Bronchial epithelial cell (primary cell): ENCODE measurements at regions not wholly inside any gene's neighbourhood (a gene's known extent, or its start where the extent isn't known, plus 50 kb on each side); places are given as distances from the start of the nearest gene placed in this dataset.

ENCODE experiments used
- DNase-seq: peaks from one replicate; pipeline ENCODE4 v3.0.0-alpha.2; 2010; ENCODE audit warnings: low read depth
- FAIRE-seq: peaks from 2 replicates; lab custom pipeline; 2011; peaks lifted over from hg19 to GRCh38; lab: Jason Lieb, UNC
- H3K27me3 ChIP-seq: 2 replicates; pipeline ENCODE4 v1.5.1; 2011; ENCODE audit warnings: low read length; ENCODE audit not compliant: control insufficient read depth, insufficient read depth
- H3K36me3 ChIP-seq: 2 replicates; pipeline ENCODE4 v1.5.1; 2011; ENCODE audit warnings: low read length; ENCODE audit not compliant: control insufficient read depth, insufficient read depth
- H3K4me3 ChIP-seq: 2 replicates; pipeline ENCODE4 v1.5.1; 2011; ENCODE audit warnings: mild to moderate bottlenecking, low read depth, low read length, control low read depth
- TF ChIP-seq, protein P1 (sequence below): IDR thresholded peaks from 2 replicates; pipeline ENCODE4 v1.5.1; 2011; ENCODE audit warnings: mild to moderate bottlenecking, moderate library complexity, low read length, control low read depth, inconsistent platforms; ENCODE audit not compliant: insufficient read depth, severe bottlenecking

DNA sequence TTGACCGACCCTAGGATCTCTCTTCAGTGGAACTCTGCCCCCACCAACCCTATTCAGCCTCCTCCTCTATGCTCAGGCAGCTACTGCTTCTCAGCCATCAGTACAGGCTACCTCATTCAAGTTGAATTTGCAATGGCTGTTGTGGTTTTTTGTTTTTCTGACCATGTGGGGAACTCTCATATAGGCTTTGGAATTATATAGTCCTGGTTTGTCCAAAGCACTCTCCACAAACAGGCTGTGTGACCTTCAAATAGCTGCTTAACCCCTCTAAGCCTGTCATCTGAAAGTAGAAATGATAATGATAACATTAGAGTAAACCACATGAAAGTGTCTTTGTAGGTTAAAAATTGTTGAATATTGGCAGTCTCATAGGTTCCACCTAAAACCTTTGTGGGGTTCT lies 80.3 kb downstream of the UNC5CL start:
- DNase-seq (no peak), FAIRE-seq (no peak)
- TF ChIP-seq, protein P1, sequence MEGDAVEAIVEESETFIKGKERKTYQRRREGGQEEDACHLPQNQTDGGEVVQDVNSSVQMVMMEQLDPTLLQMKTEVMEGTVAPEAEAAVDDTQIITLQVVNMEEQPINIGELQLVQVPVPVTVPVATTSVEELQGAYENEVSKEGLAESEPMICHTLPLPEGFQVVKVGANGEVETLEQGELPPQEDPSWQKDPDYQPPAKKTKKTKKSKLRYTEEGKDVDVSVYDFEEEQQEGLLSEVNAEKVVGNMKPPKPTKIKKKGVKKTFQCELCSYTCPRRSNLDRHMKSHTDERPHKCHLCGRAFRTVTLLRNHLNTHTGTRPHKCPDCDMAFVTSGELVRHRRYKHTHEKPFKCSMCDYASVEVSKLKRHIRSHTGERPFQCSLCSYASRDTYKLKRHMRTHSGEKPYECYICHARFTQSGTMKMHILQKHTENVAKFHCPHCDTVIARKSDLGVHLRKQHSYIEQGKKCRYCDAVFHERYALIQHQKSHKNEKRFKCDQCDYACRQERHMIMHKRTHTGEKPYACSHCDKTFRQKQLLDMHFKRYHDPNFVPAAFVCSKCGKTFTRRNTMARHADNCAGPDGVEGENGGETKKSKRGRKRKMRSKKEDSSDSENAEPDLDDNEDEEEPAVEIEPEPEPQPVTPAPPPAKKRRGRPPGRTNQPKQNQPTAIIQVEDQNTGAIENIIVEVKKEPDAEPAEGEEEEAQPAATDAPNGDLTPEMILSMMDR, result no peak
- Histone ChIP-seq H3K27me3 (no peaks in the 10 kb centered on the region), H3K4me3 (no peak overlapping the region), H3K36me3 (no peaks in the 10 kb centered on the region)

DNA sequence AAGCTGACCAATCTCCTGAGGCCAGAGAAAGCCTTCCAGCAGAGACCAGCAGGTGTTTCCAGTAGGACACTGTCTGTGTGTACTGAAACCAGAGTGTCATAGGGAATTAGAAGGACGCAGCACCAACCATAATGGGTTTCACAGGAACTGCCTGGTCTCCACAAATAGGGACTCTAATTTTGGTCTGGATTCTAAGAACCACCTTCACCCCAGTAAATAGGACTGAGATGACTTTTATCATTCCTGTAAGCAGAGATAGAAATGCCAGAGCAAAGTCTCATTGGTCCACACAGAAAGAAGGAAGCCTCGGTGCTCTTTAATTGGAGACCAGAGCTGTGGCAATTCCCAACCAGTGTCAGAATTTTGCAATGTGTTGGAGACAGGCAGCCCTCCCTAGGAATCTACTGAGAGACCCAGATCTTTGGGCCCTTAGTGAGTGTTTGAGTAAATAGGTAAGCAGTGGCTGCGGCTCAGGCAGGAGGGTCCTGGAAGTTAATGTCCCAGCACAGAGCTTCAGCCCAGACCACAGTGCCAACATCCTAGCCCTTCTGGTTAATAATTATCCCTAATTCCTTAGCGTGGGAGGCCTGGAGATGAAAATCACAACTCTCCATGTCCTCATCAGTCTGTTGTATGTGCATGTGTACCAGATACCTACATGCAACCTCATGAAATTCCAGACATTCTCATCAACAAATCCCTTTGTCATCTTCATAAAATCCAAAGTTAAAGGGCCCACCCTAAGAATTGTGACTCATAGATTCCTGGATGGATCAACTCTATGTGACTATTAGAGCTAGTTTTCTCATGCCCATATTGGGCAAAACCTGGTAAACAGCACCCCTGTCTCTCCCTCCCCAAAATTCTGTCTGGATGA lies 81.2 kb downstream of the UNC5CL start:
- no peaks in the 10 kb centered on the region for H3K36me3 ChIP-seq
- H3K4me3 ChIP-seq, result no peak overlapping the region
- FAIRE-seq, result no peak
- DNase-seq, result peak; percentile 95
- no peaks in the 10 kb centered on the region for H3K27me3 ChIP-seq
- TF ChIP-seq, protein P1, result no peak

DNA sequence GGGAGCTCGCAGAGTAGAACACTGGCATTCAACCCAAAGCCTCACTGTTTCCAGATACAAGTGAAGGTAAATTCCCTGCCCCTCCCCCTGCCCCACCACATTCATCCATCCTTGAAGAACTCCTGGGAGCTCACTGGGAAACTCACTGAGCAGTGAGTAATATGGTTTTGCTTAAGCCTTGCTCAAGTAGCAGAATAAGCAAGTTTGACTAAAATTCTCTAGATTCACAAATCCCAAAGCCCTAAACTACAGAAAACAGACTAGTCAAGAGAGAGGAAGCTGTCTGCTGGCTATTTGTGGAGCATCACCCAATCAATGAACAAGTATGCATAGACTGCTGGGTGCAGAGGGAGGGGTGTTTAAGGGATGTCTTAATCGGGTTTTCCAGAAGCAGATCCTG lies 82.1 kb downstream of the UNC5CL start:
- Histone ChIP-seq H3K36me3 (no peaks in the 10 kb centered on the region), H3K27me3 (no peaks in the 10 kb centered on the region), H3K4me3 (no peak overlapping the region)
- FAIRE-seq (no peak), DNase-seq (peak; percentile 58)
- TF ChIP-seq, protein P1, result no peak

DNA sequence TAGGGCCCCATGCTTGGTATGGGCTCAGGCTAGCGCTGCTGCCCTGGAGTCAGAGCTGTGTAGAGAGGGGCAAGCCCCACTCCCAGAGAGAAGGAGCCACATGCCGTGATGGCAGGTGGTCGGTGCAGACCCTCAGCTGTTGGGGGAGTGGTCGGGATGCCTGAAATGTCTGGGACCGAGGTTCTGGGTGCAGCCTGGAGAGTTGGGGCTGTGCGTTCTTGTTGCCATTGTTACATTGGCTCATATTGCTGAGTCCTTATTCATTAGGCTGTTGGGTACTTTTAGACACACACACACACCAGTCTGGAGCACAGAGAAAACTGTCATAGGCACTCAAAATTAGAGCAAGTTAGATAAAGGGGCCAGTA lies 83.9 kb downstream of the UNC5CL start:
- Histone ChIP-seq H3K36me3 (no peaks in the 10 kb centered on the region), H3K4me3 (no peak overlapping the region), H3K27me3 (no peaks in the 10 kb centered on the region)
- FAIRE-seq (no peak), DNase-seq (no peak)
- TF ChIP-seq, protein P1, result no peak

DNA sequence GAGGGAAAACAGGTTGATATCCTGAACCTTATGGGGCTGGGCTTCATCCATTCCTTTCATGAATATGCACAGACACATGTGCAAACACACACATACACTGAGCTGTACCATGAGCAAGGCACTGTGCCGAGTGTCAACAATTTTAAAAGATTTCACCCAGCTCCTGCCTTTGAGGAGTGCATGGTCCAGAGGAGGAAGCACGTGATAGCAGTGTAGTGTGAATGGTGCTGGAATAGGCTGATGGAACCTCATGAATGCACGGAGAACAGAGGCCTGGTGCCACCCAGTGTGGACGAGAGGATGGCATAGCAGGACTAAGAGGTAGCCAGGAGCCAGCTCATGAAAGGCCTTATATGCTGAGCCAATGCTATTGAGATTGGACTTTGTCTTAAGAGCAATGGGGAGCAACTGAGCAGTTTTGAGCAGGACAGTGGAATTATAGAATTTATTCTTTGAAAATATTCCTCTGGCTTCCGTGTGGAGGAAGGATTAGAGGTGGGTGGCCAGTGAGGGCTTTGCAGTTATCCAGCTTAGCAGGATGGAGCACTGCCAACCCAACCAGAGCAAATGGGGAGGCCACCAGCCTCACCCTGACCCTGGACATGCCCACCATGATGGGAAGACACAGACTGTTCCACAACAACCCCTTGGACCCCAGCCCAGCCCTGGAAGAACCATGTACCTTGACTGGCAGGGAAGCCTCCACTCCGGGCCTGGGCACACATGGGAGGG lies 84.4 kb downstream of the UNC5CL start:
- no peak for FAIRE-seq
- Histone ChIP-seq H3K27me3 (no peaks in the 10 kb centered on the region), H3K36me3 (no peaks in the 10 kb centered on the region), H3K4me3 (no peak overlapping the region)
- TF ChIP-seq, protein P1, result no peak
- no peak for DNase-seq
